Calu3 (cell line): ENCODE measurements at regions not wholly inside any gene's neighbourhood (a gene's known extent, or its start where the extent isn't known, plus 50 kb on each side); places are given as distances from the start of the nearest gene placed in this dataset.
"Not testable (repeated sequence)": the region's sequence is repeated elsewhere in the genome, so short reads cannot be mapped to it uniquely, and the experiment has no call there.

Source experiments
- BruUV-seq: library from RNA; stranded (reverse); fragments of 400-500 nt; replicated peaks from 2 replicates; lab custom pipeline; 2021; lab: Mats Ljungman, UMichigan
- CTCF ChIA-PET: fragments of 300-600 bp; sonication (Branson Sonifier 250); formaldehyde crosslinking; loops from one replicate; lab custom pipeline; 2022; ENCODE audit warnings: antibody characterized with exemption; lab: Charles Lee
- DNase-seq: peaks from one replicate; pipeline ENCODE4 v3.0.0; 2022
- H3K27ac Mint-ChIP-seq: one replicate; pipeline ENCODE4 v1.8.0; 2022; ENCODE audit warnings: mixed read lengths; ENCODE audit not compliant: unreplicated experiment
- H3K27me3 Mint-ChIP-seq: one replicate; pipeline ENCODE4 v1.8.0; 2022; ENCODE audit warnings: mixed read lengths; ENCODE audit not compliant: unreplicated experiment
- H3K36me3 Mint-ChIP-seq: one replicate; pipeline ENCODE4 v1.8.0; 2022; ENCODE audit warnings: mild to moderate bottlenecking, moderate library complexity, mixed read lengths; ENCODE audit not compliant: insufficient read depth, unreplicated experiment
- H3K4me1 Mint-ChIP-seq: one replicate; pipeline ENCODE4 v1.8.0; 2022; ENCODE audit warnings: mild to moderate bottlenecking, low read depth, mixed read lengths; ENCODE audit not compliant: unreplicated experiment
- H3K4me3 Mint-ChIP-seq: one replicate; pipeline ENCODE4 v1.8.0; 2022; ENCODE audit warnings: mild to moderate bottlenecking, low read depth, moderate library complexity, mixed read lengths; ENCODE audit not compliant: unreplicated experiment
- H3K9me3 Mint-ChIP-seq: one replicate; pipeline ENCODE4 v1.8.0; 2022; ENCODE audit warnings: low read depth, mixed read lengths; ENCODE audit not compliant: unreplicated experiment
- CTCF ChIP-seq: fragments of 200-600 bp; IDR thresholded peaks from one replicate; pipeline ENCODE4 v1.8.0; 2022; ENCODE audit warnings: antibody characterized with exemption; ENCODE audit not compliant: unreplicated experiment
- intact Hi-C: fragments of 100-400 bp; cut with micrococcal nuclease; formaldehyde crosslinking; loops from one replicate; pipeline ENCODE4 v1.10.0; 2022; ENCODE audit not compliant: unreplicated experiment

- no TSS peak for BruUV-seq
Observed at GRCh38 chr14:105641075-105641937, 114.9 kb downstream of the TMEM121 start.

GRCh38 chr14:105641951-105642350 is 115.6 kb downstream of the TMEM121 start:
- H3K4me1 Mint-ChIP-seq, CTCF ChIA-PET, H3K36me3 Mint-ChIP-seq, H3K4me3 Mint-ChIP-seq, BruUV-seq, H3K9me3 Mint-ChIP-seq, intact Hi-C loops, H3K27ac Mint-ChIP-seq, DNase-seq: not testable (repeated sequence)
- H3K27me3 Mint-ChIP-seq, result peaks cover 42% of the 10 kb centered on the region

More at GRCh38 chr14:105641075-105641937, 114.9 kb downstream of the TMEM121 start:
- Mint-ChIP-seq H3K27me3 (peaks cover 42% of the 10 kb centered on the region), H3K4me1 (no peaks in the 10 kb centered on the region), H3K4me3 (no peak overlapping the region), H3K27ac (no peak overlapping the region), H3K9me3 (no peaks in the 10 kb centered on the region), H3K36me3 (no peaks in the 10 kb centered on the region)
- intact Hi-C loops, result no loop called here
- TF ChIP-seq CTCF, result no peak
- CTCF ChIA-PET, result no interaction called here
- DNase-seq, result no peak

GRCh38 chr14:105642486-105642885 is 116.1 kb downstream of the TMEM121 start:
- peaks cover 42% of the 10 kb centered on the region for H3K27me3 Mint-ChIP-seq
- H3K27ac Mint-ChIP-seq, H3K4me3 Mint-ChIP-seq, H3K9me3 Mint-ChIP-seq, H3K36me3 Mint-ChIP-seq, intact Hi-C loops, H3K4me1 Mint-ChIP-seq, DNase-seq, BruUV-seq, CTCF ChIA-PET: not testable (repeated sequence)

- H3K4me3 Mint-ChIP-seq, intact Hi-C loops, H3K36me3 Mint-ChIP-seq, DNase-seq, H3K4me1 Mint-ChIP-seq, H3K9me3 Mint-ChIP-seq, H3K27ac Mint-ChIP-seq, CTCF ChIA-PET, BruUV-seq: not testable (repeated sequence)
- peaks cover 52% of the 10 kb centered on the region for H3K27me3 Mint-ChIP-seq
Observed at GRCh38 chr14:105643406-105644052, 117.1 kb downstream of the TMEM121 start.

GRCh38 chr14:105644053-105644435 is 117.7 kb downstream of the TMEM121 start:
- BruUV-seq, result not testable (repeated sequence)

GRCh38 chr14:105644457-105644856 is 118.1 kb downstream of the TMEM121 start:
- H3K27me3 Mint-ChIP-seq, result peaks cover 61% of the 10 kb centered on the region
- intact Hi-C loops, H3K9me3 Mint-ChIP-seq, H3K27ac Mint-ChIP-seq, H3K4me3 Mint-ChIP-seq, BruUV-seq, DNase-seq, H3K36me3 Mint-ChIP-seq, CTCF ChIA-PET, H3K4me1 Mint-ChIP-seq: not testable (repeated sequence)

More at GRCh38 chr14:105644053-105644435, 117.7 kb downstream of the TMEM121 start:
- H3K4me3 Mint-ChIP-seq, H3K4me1 Mint-ChIP-seq, intact Hi-C loops, DNase-seq, CTCF ChIA-PET, H3K36me3 Mint-ChIP-seq, H3K9me3 Mint-ChIP-seq, H3K27ac Mint-ChIP-seq: not testable (repeated sequence)
- peaks cover 57% of the 10 kb centered on the region for H3K27me3 Mint-ChIP-seq

- BruUV-seq, CTCF ChIA-PET, intact Hi-C loops: not testable (repeated sequence)
Observed at GRCh38 chr14:105644891-105645290, 118.5 kb downstream of the TMEM121 start.

GRCh38 chr14:105645389-105645788 is 119.0 kb downstream of the TMEM121 start:
- H3K36me3 Mint-ChIP-seq, DNase-seq, H3K9me3 Mint-ChIP-seq, intact Hi-C loops, BruUV-seq, H3K4me1 Mint-ChIP-seq, H3K4me3 Mint-ChIP-seq, H3K27ac Mint-ChIP-seq, CTCF ChIA-PET: not testable (repeated sequence)
- H3K27me3 Mint-ChIP-seq, result peaks cover 63% of the 10 kb centered on the region

More at GRCh38 chr14:105644891-105645290, 118.5 kb downstream of the TMEM121 start:
- H3K27ac Mint-ChIP-seq, DNase-seq, H3K4me3 Mint-ChIP-seq, H3K36me3 Mint-ChIP-seq, H3K9me3 Mint-ChIP-seq, H3K4me1 Mint-ChIP-seq: not testable (repeated sequence)
- H3K27me3 Mint-ChIP-seq, result peaks cover 65% of the 10 kb centered on the region
